ENCODE measurements at regions not wholly inside any gene's neighbourhood (a gene's known extent, or its start where the extent isn't known, plus 50 kb on each side); places are given as distances from the start of the nearest gene placed in this dataset.
A peak's percentile ranks its signal among the peaks of the same experiment; 100 is the strongest.

DNA sequence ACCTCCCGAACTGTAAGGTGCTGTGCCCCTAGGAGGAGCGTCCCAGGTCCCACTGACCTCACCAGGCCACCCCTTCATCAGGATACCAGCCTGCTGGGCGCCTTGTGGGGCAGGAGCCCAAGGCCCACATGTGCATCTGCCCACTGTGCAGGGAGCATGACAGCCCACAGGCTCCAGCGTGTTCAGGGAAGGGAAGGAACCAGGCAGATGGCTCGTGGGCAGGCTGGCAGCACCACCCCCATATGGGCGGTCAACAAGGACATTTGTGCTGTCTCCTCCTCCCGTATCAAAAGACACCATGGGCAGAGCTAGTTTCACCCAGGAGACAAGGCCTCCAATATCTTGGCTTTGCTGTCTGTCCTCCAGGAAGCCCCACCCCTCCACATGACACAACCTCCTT lies 85.5 kb upstream of the PPP1R26 start:
- TF ChIP-seq POLR2AphosphoS5 (IDR thresholded peaks at IDR 0.05) (no peak), POLR2A (IDR thresholded peaks at IDR 0.05) (no peak), CTCF (IDR thresholded peaks at IDR 0.05) (no peak)
- H3K27me3 ChIP-seq, result peaks cover 0 to 24% of the 10 kb centered on the region in 2 donors
- peak overlapping the region in 1 of 2 donors; percentile 19 for H3K27ac ChIP-seq
- intact Hi-C loops (cut with DNase I; ENCODE audit: low total_unique reads), result no loop called here
- no peak overlapping the region for H3K4me3 ChIP-seq
- no peaks in the 10 kb centered on the region for H3K36me3 ChIP-seq
- no peaks in the 10 kb centered on the region for H3K4me1 ChIP-seq
- DNase-seq (ENCODE audit: low spot score in 2 of 2), result no peak
- H3K9me3 ChIP-seq, result peaks cover 14 to 17% of the 10 kb centered on the region in 2 donors

GRCh38 chr9:135394699-135395645 lies 84.6 kb upstream of the PPP1R26 start:
- intact Hi-C loops (cut with DNase I; ENCODE audit: low total_unique reads), result no loop called here
- TF ChIP-seq POLR2A (IDR thresholded peaks at IDR 0.05) (no peak), POLR2AphosphoS5 (IDR thresholded peaks at IDR 0.05) (no peak), CTCF (IDR thresholded peaks at IDR 0.05) (no peak)

DNA sequence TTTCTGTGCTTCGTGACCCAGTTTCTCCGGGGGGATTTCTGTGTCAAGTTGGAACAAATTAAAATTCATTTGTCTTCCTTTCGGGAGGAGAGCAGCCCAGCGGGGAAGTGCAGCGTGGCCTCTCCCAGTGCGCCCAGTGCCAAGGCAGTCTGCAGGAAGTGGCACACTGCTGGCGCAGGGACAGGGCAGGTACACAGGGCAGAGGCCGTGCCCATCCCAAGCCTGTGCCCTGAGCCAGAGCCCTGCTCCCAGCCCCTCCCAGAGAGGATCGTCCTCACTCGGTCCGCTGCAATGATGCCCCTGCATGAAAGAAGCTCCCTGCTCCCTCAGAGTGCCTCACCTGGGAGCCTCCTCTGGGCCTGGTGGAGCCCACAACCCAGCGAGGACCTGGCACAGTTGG lies 82.4 kb upstream of the PPP1R26 start:
- DNase-seq (ENCODE audit: low spot score in 2 of 2), result no peak
- no peaks in the 10 kb centered on the region for H3K4me1 ChIP-seq
- intact Hi-C loops (cut with DNase I; ENCODE audit: low total_unique reads), result no loop called here

More at GRCh38 chr9:135394699-135395645, 84.6 kb upstream of the PPP1R26 start:
- DNase-seq (ENCODE audit: low spot score in 2 of 2), result peak; percentile 18 to 69
- Histone ChIP-seq H3K4me1 (no peaks in the 10 kb centered on the region), H3K9me3 (peaks cover 14 to 17% of the 10 kb centered on the region in 2 donors), H3K4me3 (no peak overlapping the region), H3K27me3 (peaks cover 0 to 28% of the 10 kb centered on the region in 2 donors), H3K27ac (no peak overlapping the region), H3K36me3 (no peaks in the 10 kb centered on the region)

GRCh38 chr9:135399000-135399649 lies 80.5 kb upstream of the PPP1R26 start:
- TF ChIP-seq POLR2AphosphoS5 (IDR thresholded peaks at IDR 0.05) (no peak), POLR2A (IDR thresholded peaks at IDR 0.05) (no peak)
- peaks cover 14 to 17% of the 10 kb centered on the region in 2 donors for H3K9me3 ChIP-seq
- H3K27me3 ChIP-seq, result peaks cover 0 to 30% of the 10 kb centered on the region in 2 donors
- no peaks in the 10 kb centered on the region for H3K4me1 ChIP-seq
- no peak overlapping the region for H3K4me3 ChIP-seq
- H3K36me3 ChIP-seq, result no peaks in the 10 kb centered on the region
- intact Hi-C loops (cut with DNase I; ENCODE audit: low total_unique reads), result no loop called here
- no peak overlapping the region for H3K27ac ChIP-seq
- DNase-seq (ENCODE audit: low spot score in 2 of 2), result no peak

More for the DNA sequence above, 82.4 kb upstream of the PPP1R26 start:
- Histone ChIP-seq H3K27me3 (peaks cover 0 to 28% of the 10 kb centered on the region in 2 donors), H3K9me3 (peaks cover 14 to 17% of the 10 kb centered on the region in 2 donors), H3K36me3 (no peaks in the 10 kb centered on the region), H3K4me3 (no peak overlapping the region), H3K27ac (no peak overlapping the region)
- TF ChIP-seq POLR2A (IDR thresholded peaks at IDR 0.05), result no peak
- TF ChIP-seq POLR2AphosphoS5 (IDR thresholded peaks at IDR 0.05), result no peak
- TF ChIP-seq CTCF (IDR thresholded peaks at IDR 0.05), result no peak

DNA sequence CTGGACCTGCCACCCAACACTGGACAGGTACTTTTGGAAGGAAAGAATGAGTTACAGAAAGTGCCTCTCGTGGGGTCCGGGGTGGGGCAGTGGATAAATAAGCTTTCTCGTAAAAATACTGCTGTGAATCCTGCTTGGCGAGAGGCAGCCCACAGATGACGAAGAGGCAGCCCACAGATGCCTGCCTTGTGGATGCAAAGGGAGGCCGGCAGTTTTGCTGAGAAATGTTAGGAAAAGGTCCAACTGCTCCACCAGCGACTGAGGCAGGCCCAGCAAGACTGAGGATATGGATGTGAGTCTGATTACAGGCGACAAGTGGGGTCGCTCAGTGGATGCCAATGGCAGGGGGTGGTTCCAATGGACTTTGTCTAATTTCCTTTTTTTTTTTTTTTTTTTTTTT lies 79.1 kb upstream of the PPP1R26 start:
- TF ChIP-seq POLR2AphosphoS5 (IDR thresholded peaks at IDR 0.05), result no peak
- TF ChIP-seq POLR2A (IDR thresholded peaks at IDR 0.05), result no peak
- no peak for TF ChIP-seq CTCF (IDR thresholded peaks at IDR 0.05)
- intact Hi-C loops (cut with DNase I; ENCODE audit: low total_unique reads), result loop anchor here (10.0 kb wide), 1 partner anchor 316 kb away; the partner anchor contains the start of gene OLFM1
- Histone ChIP-seq H3K27ac (no peak overlapping the region), H3K27me3 (peaks cover 0 to 29% of the 10 kb centered on the region in 2 donors), H3K36me3 (no peaks in the 10 kb centered on the region), H3K9me3 (peaks cover 14% of the 10 kb centered on the region in 2 donors), H3K4me3 (no peak overlapping the region), H3K4me1 (no peaks in the 10 kb centered on the region)
- no peak for DNase-seq (ENCODE audit: low spot score in 2 of 2)

Measured in breast epithelium (tissue), 4 donors.